Activated CD4-positive, alpha-beta T cell treated with anti-CD3 and anti-CD28 coated beads, Interleukin-2, amount 10 ng/mL, durations not matched to agents 7 days and 5 days (primary cell): ENCODE measurements at regions not wholly inside any gene's neighbourhood (a gene's known extent, or its start where the extent isn't known, plus 50 kb on each side); places are given as distances from the start of the nearest gene placed in this dataset.

Experiments used
- CTCF ChIA-PET: fragments of 350-600 bp; sonication (Branson Sonifier 250); formaldehyde crosslinking; loops from one replicate; lab custom pipeline; 2021; ENCODE audit warnings: antibody characterized with exemption; lab: Charles Lee
- POLR2A ChIA-PET: fragments of 350-600 bp; sonication (Branson Sonifier 250); formaldehyde crosslinking; loops from one replicate; lab custom pipeline; 2021; ENCODE audit warnings: antibody characterized with exemption; lab: Charles Lee
- DNase-seq: peaks from one replicate; pipeline ENCODE4 v3.0.0-alpha.2; 2020
- H3K27ac Mint-ChIP-seq: one replicate; pipeline ENCODE4 v1.8.0; 2021; ENCODE audit warnings: mild to moderate bottlenecking, moderate library complexity, mixed read lengths
- H3K27me3 Mint-ChIP-seq: one replicate; pipeline ENCODE4 v1.8.0; 2021; ENCODE audit warnings: mixed read lengths
- H3K36me3 Mint-ChIP-seq: one replicate; pipeline ENCODE4 v1.8.0; 2021; ENCODE audit warnings: low read depth, mixed read lengths
- H3K4me1 Mint-ChIP-seq: one replicate; pipeline ENCODE4 v1.8.0; 2021; ENCODE audit warnings: mixed read lengths
- H3K4me3 Mint-ChIP-seq: one replicate; pipeline ENCODE4 v1.8.0; 2021; ENCODE audit warnings: mild to moderate bottlenecking, moderate library complexity, mixed read lengths
- H3K9me3 Mint-ChIP-seq: one replicate; pipeline ENCODE4 v1.8.0; 2021; ENCODE audit warnings: mixed read lengths

- Mint-ChIP-seq H3K4me3 (no peak overlapping the region), H3K4me1 (peaks cover 25% of the 10 kb centered on the region), H3K36me3 (peaks cover 3% of the 10 kb centered on the region), H3K27ac (no peak overlapping the region), H3K27me3 (peaks cover 3% of the 10 kb centered on the region), H3K9me3 (peaks cover 4% of the 10 kb centered on the region)
- ChIA-PET POLR2A (no interaction called here), CTCF (interaction anchor here (0.7 kb wide), 1 partner anchor 20 kb away, joined by 3 read pairs; no protein-coding TSS in a partner anchor)
- DNase-seq = no peak
These were observed 70.0 kb upstream of the BCAR3 start for GRCh38 chr1:93751377-93752250.

- peaks cover 4% of the 10 kb centered on the region for H3K9me3 Mint-ChIP-seq
- ChIA-PET POLR2A (no interaction called here), CTCF (interaction anchor here (1.1 kb wide), 1 partner anchor 121 kb away, joined by 5 read pairs; no protein-coding TSS in a partner anchor)
- H3K4me1 Mint-ChIP-seq = peaks cover 25% of the 10 kb centered on the region
- H3K27ac Mint-ChIP-seq = no peak overlapping the region
- peaks cover 4% of the 10 kb centered on the region for H3K36me3 Mint-ChIP-seq
- no peak overlapping the region for H3K4me3 Mint-ChIP-seq
- DNase-seq = no peak
- H3K27me3 Mint-ChIP-seq = peaks cover 3% of the 10 kb centered on the region
These were observed 69.3 kb upstream of the BCAR3 start for GRCh38 chr1:93750955-93751354.

GRCh38 chr1:93749894-93750301 lies 68.3 kb upstream of the BCAR3 start:
- H3K27ac Mint-ChIP-seq = no peak overlapping the region
- no peak for DNase-seq

GRCh38 chr1:93749487-93749886 lies 67.8 kb upstream of the BCAR3 start:
- Mint-ChIP-seq H3K36me3 (peaks cover 4% of the 10 kb centered on the region), H3K4me1 (peaks cover 37% of the 10 kb centered on the region), H3K27ac (no peak overlapping the region), H3K9me3 (peaks cover 4% of the 10 kb centered on the region), H3K27me3 (peaks cover 3% of the 10 kb centered on the region), H3K4me3 (no peak overlapping the region)
- CTCF ChIA-PET = interaction anchor here (0.9 to 1.3 kb wide), 2 partner anchors 9 to 69 kb away, joined by 3 to 4 read pairs; no protein-coding TSS in a partner anchor
- POLR2A ChIA-PET = no interaction called here
- no peak for DNase-seq

More at GRCh38 chr1:93749894-93750301, 68.3 kb upstream of the BCAR3 start:
- H3K36me3 Mint-ChIP-seq = peaks cover 4% of the 10 kb centered on the region
- peaks cover 4% of the 10 kb centered on the region for H3K9me3 Mint-ChIP-seq
- H3K4me3 Mint-ChIP-seq = no peak overlapping the region
- POLR2A ChIA-PET = no interaction called here
- H3K4me1 Mint-ChIP-seq = peaks cover 33% of the 10 kb centered on the region
- H3K27me3 Mint-ChIP-seq = peaks cover 3% of the 10 kb centered on the region
- CTCF ChIA-PET = interaction anchor here (0.9 to 1.3 kb wide), 3 partner anchors 10 to 120 kb away, joined by 3 to 5 read pairs (median 4); no protein-coding TSS in a partner anchor

- Mint-ChIP-seq H3K36me3 (peaks cover 4% of the 10 kb centered on the region), H3K4me3 (no peak overlapping the region), H3K27me3 (peaks cover 3% of the 10 kb centered on the region), H3K27ac (no peak overlapping the region), H3K4me1 (peaks cover 24% of the 10 kb centered on the region), H3K9me3 (peaks cover 4% of the 10 kb centered on the region)
- DNase-seq = no peak
- ChIA-PET CTCF (interaction anchor here (0.9 kb wide), 1 partner anchor 10 kb away, joined by 4 read pairs; no protein-coding TSS in a partner anchor), POLR2A (no interaction called here)
These were observed 64.6 kb upstream of the BCAR3 start for GRCh38 chr1:93746021-93746812.

GRCh38 chr1:93744299-93744988 lies 62.8 kb upstream of the BCAR3 start:
- no peak for DNase-seq
- Mint-ChIP-seq H3K4me1 (peaks cover 14% of the 10 kb centered on the region), H3K9me3 (peaks cover 4% of the 10 kb centered on the region), H3K4me3 (no peak overlapping the region), H3K27me3 (peaks cover 3% of the 10 kb centered on the region), H3K27ac (no peak overlapping the region), H3K36me3 (peaks cover 4% of the 10 kb centered on the region)
- POLR2A ChIA-PET = no interaction called here
- CTCF ChIA-PET = interaction anchor here (1.3 to 1.4 kb wide), 2 partner anchors 9 to 72 kb away, joined by 3 read pairs; no protein-coding TSS in a partner anchor

GRCh38 chr1:93743465-93743864 lies 61.8 kb upstream of the BCAR3 start:
- H3K27me3 Mint-ChIP-seq = peaks cover 3% of the 10 kb centered on the region
- H3K9me3 Mint-ChIP-seq = peaks cover 4% of the 10 kb centered on the region
- no peak overlapping the region for H3K4me3 Mint-ChIP-seq
- H3K36me3 Mint-ChIP-seq = peaks cover 4% of the 10 kb centered on the region
- POLR2A ChIA-PET = no interaction called here
- CTCF ChIA-PET = interaction anchor here (0.5 to 1.4 kb wide), 2 partner anchors 8 to 129 kb away, joined by 3 read pairs; no protein-coding TSS in a partner anchor
- H3K27ac Mint-ChIP-seq = no peak overlapping the region
- H3K4me1 Mint-ChIP-seq = peaks cover 14% of the 10 kb centered on the region
- DNase-seq = no peak

GRCh38 chr1:93740601-93741031 lies 59.0 kb upstream of the BCAR3 start:
- Mint-ChIP-seq H3K4me3 (no peak overlapping the region), H3K9me3 (no peaks in the 10 kb centered on the region), H3K36me3 (no peaks in the 10 kb centered on the region), H3K27me3 (no peaks in the 10 kb centered on the region), H3K27ac (no peak overlapping the region), H3K4me1 (peaks cover 11% of the 10 kb centered on the region)
- no peak for DNase-seq
- CTCF ChIA-PET = interaction anchor here (0.7 to 1.1 kb wide), 2 partner anchors 9 to 47 kb away, joined by 4 read pairs; no protein-coding TSS in a partner anchor
- POLR2A ChIA-PET = no interaction called here

- H3K27ac Mint-ChIP-seq = no peak overlapping the region
- H3K9me3 Mint-ChIP-seq = no peaks in the 10 kb centered on the region
- no peaks in the 10 kb centered on the region for H3K27me3 Mint-ChIP-seq
- no peaks in the 10 kb centered on the region for H3K36me3 Mint-ChIP-seq
- H3K4me1 Mint-ChIP-seq = peaks cover 8% of the 10 kb centered on the region
- POLR2A ChIA-PET = no interaction called here
- DNase-seq = no peak
- H3K4me3 Mint-ChIP-seq = no peak overlapping the region
- CTCF ChIA-PET = interaction anchor here (0.7 to 1.1 kb wide), 2 partner anchors 10 to 47 kb away, joined by 4 read pairs; no protein-coding TSS in a partner anchor
These were observed 58.5 kb upstream of the BCAR3 start for GRCh38 chr1:93740157-93740556.

- Mint-ChIP-seq H3K4me1 (peaks cover 2% of the 10 kb centered on the region), H3K9me3 (no peaks in the 10 kb centered on the region), H3K27ac (no peak overlapping the region), H3K4me3 (no peak overlapping the region), H3K27me3 (no peaks in the 10 kb centered on the region), H3K36me3 (no peaks in the 10 kb centered on the region)
- ChIA-PET CTCF (interaction anchor here (1.1 kb wide), 1 partner anchor 11 kb away, joined by 4 read pairs; no protein-coding TSS in a partner anchor), POLR2A (no interaction called here)
- no peak for DNase-seq
These were observed 57.8 kb upstream of the BCAR3 start for GRCh38 chr1:93739472-93739871.

GRCh38 chr1:93738926-93739325 lies 57.3 kb upstream of the BCAR3 start:
- H3K9me3 Mint-ChIP-seq = no peaks in the 10 kb centered on the region
- no peaks in the 10 kb centered on the region for H3K36me3 Mint-ChIP-seq
- POLR2A ChIA-PET = no interaction called here
- H3K4me3 Mint-ChIP-seq = no peak overlapping the region
- no peak overlapping the region for H3K27ac Mint-ChIP-seq
- DNase-seq = no peak
- no peaks in the 10 kb centered on the region for H3K27me3 Mint-ChIP-seq
- CTCF ChIA-PET = no interaction called here
- H3K4me1 Mint-ChIP-seq = no peaks in the 10 kb centered on the region

GRCh38 chr1:93738075-93738622 lies 56.5 kb upstream of the BCAR3 start:
- Mint-ChIP-seq H3K4me3 (no peak overlapping the region), H3K9me3 (no peaks in the 10 kb centered on the region), H3K27ac (no peak overlapping the region), H3K27me3 (no peaks in the 10 kb centered on the region), H3K36me3 (no peaks in the 10 kb centered on the region), H3K4me1 (no peaks in the 10 kb centered on the region)
- POLR2A ChIA-PET = no interaction called here
- CTCF ChIA-PET = interaction anchor here (0.8 kb wide), 1 partner anchor 78 kb away, joined by 3 read pairs; no protein-coding TSS in a partner anchor
- no peak for DNase-seq
